H1 (cell line): ENCODE measurements at regions not wholly inside any gene's neighbourhood (a gene's known extent, or its start where the extent isn't known, plus 50 kb on each side); places are given as distances from the start of the nearest gene placed in this dataset.

Experiments
- CTCF ChIA-PET: fragments of 300-600 bp; sonication (Branson Sonifier 250); formaldehyde crosslinking; loops from one replicate; lab custom pipeline; 2021; ENCODE audit not compliant: partially characterized antibody; lab: Charles Lee
- POLR2A ChIA-PET: fragments of 300-600 bp; sonication (Branson Sonifier 250); formaldehyde crosslinking; loops from one replicate; lab custom pipeline; 2021; ENCODE audit warnings: inconsistent platforms; ENCODE audit not compliant: partially characterized antibody; lab: Charles Lee
- DNase-seq, 2 experiments: peaks; one replicate each; pipeline versions ENCODE4 v3.0.0 to v3.0.0-alpha.2; 2010 to 2022; ENCODE audit warnings: low spot score in 2 of 2, low read depth in 1 of 2, mixed read lengths in 1 of 2
- FAIRE-seq: peaks from 2 replicates; lab custom pipeline; 2011; peaks lifted over from hg19 to GRCh38; lab: Jason Lieb, UNC
- H2AFZ ChIP-seq: 2 replicates; pipeline ENCODE4 v1.8.1; 2012; ENCODE audit warnings: low read length, inconsistent platforms
- H2AK5ac ChIP-seq: 2 replicates; pipeline ENCODE4 v1.6.1; 2013; ENCODE audit warnings: low read depth, low read length
- H2BK120ac ChIP-seq: replicated peaks from 2 replicates; pipeline ENCODE3; 2013; ENCODE audit warnings: low read depth, low read length, inconsistent platforms
- H2BK12ac ChIP-seq: 2 replicates; pipeline ENCODE4 v1.6.1; 2013; ENCODE audit warnings: low read depth, low read length
- H2BK15ac ChIP-seq: 2 replicates; pipeline ENCODE4 v1.6.1; 2013; ENCODE audit warnings: low read length
- H2BK20ac ChIP-seq: 2 replicates; pipeline ENCODE4 v1.6.1; 2013; ENCODE audit warnings: low read length
- H2BK5ac ChIP-seq: 2 replicates; pipeline ENCODE4 v1.6.1; 2013; ENCODE audit warnings: low read depth, low read length
- H3K14ac ChIP-seq: 2 replicates; pipeline ENCODE4 v1.6.1; 2013; ENCODE audit warnings: inconsistent platforms; ENCODE audit not compliant: insufficient read length
- H3K18ac ChIP-seq: 2 replicates; pipeline ENCODE4 v1.6.1; 2013; ENCODE audit warnings: low read length; ENCODE audit errors: extremely low read depth
- H3K23ac ChIP-seq: 2 replicates; pipeline ENCODE4 v1.6.1; 2013; ENCODE audit warnings: inconsistent platforms; ENCODE audit not compliant: insufficient read length
- H3K23me2 ChIP-seq: 2 replicates; pipeline ENCODE4 v1.6.1; 2013; ENCODE audit warnings: low read depth, low read length
- H3K27ac ChIP-seq: 2 replicates; pipeline ENCODE4 v1.6.1; 2011; ENCODE audit warnings: low read depth, low read length, inconsistent platforms
- H3K27me3 ChIP-seq, 4 experiments: replicated peaks in 1 of 4; 1 replicate in 1 of 4; 2 replicates in 3 of 4; pipeline versions ENCODE4 v1.6.1 to v1.8.1; 2011 to 2013; ENCODE audit warnings: low read length in 3 of 4, mild to moderate bottlenecking in 3 of 4, inconsistent platforms in 2 of 4, mixed read lengths in 2 of 4, moderate library complexity in 1 of 4; ENCODE audit not compliant: control insufficient read depth in 3 of 4, insufficient read depth in 3 of 4; ENCODE audit errors: extremely low read depth in 1 of 4
- H3K36me3 ChIP-seq, 4 experiments: 2 replicates each; pipeline versions ENCODE4 v1.6.1 to v1.8.1; 2011 to 2013; ENCODE audit warnings: mild to moderate bottlenecking in 4 of 4, low read length in 3 of 4, moderate library complexity in 2 of 4, control low read depth in 1 of 4, inconsistent platforms in 1 of 4; ENCODE audit not compliant: insufficient read depth in 4 of 4, control insufficient read depth in 2 of 4
- H3K4ac ChIP-seq: replicated peaks from 2 replicates; pipeline ENCODE3; 2013; ENCODE audit warnings: low read length, low read depth, mixed read lengths, inconsistent platforms; ENCODE audit not compliant: insufficient read length
- H3K4me1 ChIP-seq, 4 experiments: replicated peaks in 1 of 4; 1 replicate in 1 of 4; 2 replicates in 3 of 4; pipeline versions ENCODE4 v1.6.1 to v1.8.1; 2011 to 2013; ENCODE audit warnings: low read length in 3 of 4, inconsistent platforms in 2 of 4, mixed read lengths in 1 of 4; ENCODE audit not compliant: insufficient read depth in 4 of 4, control insufficient read depth in 3 of 4
- H3K4me2 ChIP-seq, 2 experiments: 2 replicates each; pipeline versions ENCODE4 v1.6.1 to v1.8.1; 2011 to 2013; ENCODE audit warnings: low read depth in 2 of 2, low read length in 2 of 2, control low read depth in 1 of 2, inconsistent platforms in 1 of 2, mild to moderate bottlenecking in 1 of 2; ENCODE audit not compliant: insufficient read depth in 1 of 2
- H3K4me3 ChIP-seq, 4 experiments: fragments of 200-600, 300-600 bp in 1 of 4; sonication (generic), shearing (Covaris generic), sonication (Bioruptor Twin) in 1 of 4; 2 replicates each; pipeline versions ENCODE4 v1.5.1 to v1.8.1; 2011 to 2016; ENCODE audit warnings: low read length in 4 of 4, low read depth in 3 of 4, control low read depth in 2 of 4, inconsistent platforms in 2 of 4, mild to moderate bottlenecking in 2 of 4, mixed read lengths in 1 of 4, moderate library complexity in 1 of 4; ENCODE audit not compliant: insufficient read depth in 2 of 4; ENCODE audit errors: extremely low read depth in 1 of 4
- H3K56ac ChIP-seq: replicated peaks from 2 replicates; pipeline ENCODE3; 2013; ENCODE audit warnings: low read depth, mild to moderate bottlenecking, mixed read lengths, low read length, inconsistent platforms; ENCODE audit not compliant: insufficient read length
- H3K79me1 ChIP-seq: 2 replicates; pipeline ENCODE4 v1.6.1; 2013; ENCODE audit warnings: low read depth, low read length, control low read depth
- H3K79me2 ChIP-seq, 2 experiments: 2 replicates each; pipeline versions ENCODE4 v1.6.1 to v1.8.1; 2012 to 2013; ENCODE audit warnings: low read length in 2 of 2, mild to moderate bottlenecking in 2 of 2, inconsistent platforms in 1 of 2; ENCODE audit not compliant: insufficient read depth in 2 of 2, control insufficient read depth in 1 of 2
- H3K9ac ChIP-seq, 4 experiments: replicated peaks in 1 of 4; 1 replicate in 1 of 4; 2 replicates in 3 of 4; pipeline versions ENCODE4 v1.6.1 to v1.8.1; 2011 to 2013; ENCODE audit warnings: low read depth in 3 of 4, low read length in 3 of 4, control low read depth in 2 of 4, mild to moderate bottlenecking in 2 of 4, moderate library complexity in 2 of 4, inconsistent platforms in 1 of 4; ENCODE audit errors: extremely low read depth in 1 of 4
- H3K9me3 ChIP-seq, 2 experiments: 2 replicates each; pipeline versions ENCODE4 v1.6.1 to v1.8.1; 2012 to 2013; ENCODE audit warnings: mild to moderate bottlenecking in 2 of 2, moderate library complexity in 2 of 2, control low read depth in 1 of 2, inconsistent platforms in 1 of 2, low read depth in 1 of 2, low read length in 1 of 2, mixed read lengths in 1 of 2; ENCODE audit not compliant: insufficient read depth in 2 of 2
- H4K20me1 ChIP-seq, 2 experiments: replicated peaks in 1 of 2; 2 replicates each; pipeline versions ENCODE3 to v1.8.1; 2011 to 2013; ENCODE audit warnings: inconsistent platforms in 2 of 2, low read length in 2 of 2, mild to moderate bottlenecking in 1 of 2; ENCODE audit not compliant: insufficient read depth in 2 of 2, control insufficient read depth in 1 of 2
- H4K5ac ChIP-seq: 2 replicates; pipeline ENCODE4 v1.6.1; 2013; ENCODE audit warnings: low read length, low read depth, mixed read lengths, inconsistent platforms; ENCODE audit not compliant: insufficient read length
- H4K8ac ChIP-seq: 2 replicates; pipeline ENCODE4 v1.8.0; 2013; ENCODE audit warnings: mild to moderate bottlenecking, moderate library complexity, low read length, inconsistent platforms; ENCODE audit not compliant: insufficient read depth; ENCODE audit errors: extremely low read depth
- H4K91ac ChIP-seq: replicated peaks from 2 replicates; pipeline ENCODE3; 2013; ENCODE audit warnings: low read length, mixed read lengths, inconsistent platforms; ENCODE audit not compliant: insufficient read length
- CEBPB ChIP-seq: IDR thresholded peaks from 2 replicates; pipeline ENCODE4 v1.6.1; 2012; ENCODE audit warnings: low read depth, low read length
- EP300 ChIP-seq, 2 experiments: IDR thresholded peaks; 1 replicate in 1 of 2; 2 replicates in 1 of 2; pipeline ENCODE4 v1.6.1; 2011 to 2012; ENCODE audit warnings: low read depth in 2 of 2, low read length in 2 of 2, mild to moderate bottlenecking in 2 of 2, borderline replicate concordance in 1 of 2, inconsistent platforms in 1 of 2, moderate library complexity in 1 of 2
- EZH2 ChIP-seq: fragments of 200-600 bp; sonication (generic); IDR thresholded peaks from 2 replicates; pipeline ENCODE4 v1.7.1; 2012; ENCODE audit warnings: low read depth, mild to moderate bottlenecking, moderate library complexity, low read length, inconsistent platforms; ENCODE audit not compliant: severe bottlenecking
- KDM1A ChIP-seq: fragments of 200-600, 300-600 bp; sonication (generic); IDR thresholded peaks from 2 replicates; pipeline ENCODE4 v1.7.1; 2016; ENCODE audit warnings: mild to moderate bottlenecking, low read length, borderline replicate concordance
- KDM4A ChIP-seq: IDR thresholded peaks from one replicate; pipeline ENCODE4 v1.7.1; 2012; ENCODE audit warnings: low read depth, mild to moderate bottlenecking, moderate library complexity, low read length, inconsistent platforms; ENCODE audit not compliant: severe bottlenecking
- MAFK ChIP-seq: IDR thresholded peaks from 2 replicates; pipeline ENCODE4 v1.6.1; 2012; ENCODE audit warnings: low read depth, mild to moderate bottlenecking, improper control_type of control experiment, low read length
- NANOG ChIP-seq: IDR thresholded peaks from 2 replicates; pipeline ENCODE4 v1.6.1; 2011; ENCODE audit warnings: low read length, low read depth, mild to moderate bottlenecking, inconsistent platforms; ENCODE audit not compliant: insufficient read depth, poor library complexity, severe bottlenecking
- POLR2AphosphoS5 ChIP-seq: IDR thresholded peaks from 2 replicates; pipeline ENCODE4 v1.6.1; 2011; ENCODE audit warnings: low read depth, low read length
- POU5F1 ChIP-seq: IDR thresholded peaks from 2 replicates; pipeline ENCODE4 v1.6.1; 2011; ENCODE audit warnings: low read depth, mild to moderate bottlenecking, low read length, moderate library complexity
- SAP30 ChIP-seq: fragments of 300-600 bp; sonication (generic); IDR thresholded peaks from 2 replicates; pipeline ENCODE4 v1.7.1; 2012; ENCODE audit warnings: low read length, moderate library complexity, mild to moderate bottlenecking, inconsistent platforms; ENCODE audit not compliant: insufficient read depth, insufficient replicate concordance
- SIRT6 ChIP-seq: IDR thresholded peaks from one replicate; pipeline ENCODE4 v1.7.1; 2012; ENCODE audit warnings: low read length, inconsistent platforms
- SP1 ChIP-seq: IDR thresholded peaks from 2 replicates; pipeline ENCODE4 v1.6.1; 2011; ENCODE audit warnings: low read depth, low read length
- SP4 ChIP-seq: IDR thresholded peaks from 2 replicates; pipeline ENCODE4 v1.6.1; 2012; ENCODE audit warnings: low read length, inconsistent platforms
- TAF1 ChIP-seq: IDR thresholded peaks from 2 replicates; pipeline ENCODE4 v1.6.1; 2011; ENCODE audit warnings: mild to moderate bottlenecking, low read depth, low read length
- whole genome bisulfite sequencing, 2 experiments: shearing (Covaris generic) in 1 of 2; methylation state at CpG; one replicate each; pipeline versions ENCODE4 v1.1.6 to v1.1.7; 2013 to 2015; ENCODE audit warnings: low lambda C conversion rate in 2 of 2, mixed read lengths in 2 of 2, inconsistent platforms in 1 of 2, low coverage in 1 of 2, missing lambda C conversion rate in 1 of 2; ENCODE audit not compliant: insufficient replicate concordance in 2 of 2, insufficient coverage in 1 of 2, insufficient read length in 1 of 2; ENCODE audit errors: extremely low coverage in 1 of 2, missing lambda C conversion rate in 1 of 2; 5-methylcytosine and 5-hydroxymethylcytosine counted together

GRCh38 chr6:10215326-10216110 is 199.4 kb downstream of the TFAP2A start:
- Histone ChIP-seq H3K9ac (no peak overlapping the region), H3K23me2 (no peaks in the 10 kb centered on the region; the same call in 1 of the 2 replicates), H3K14ac (no peak overlapping the region), H3K4me2 (no peak overlapping the region), H3K27me3 (no peaks in the 10 kb centered on the region), H4K5ac (no peak overlapping the region), H3K18ac (no peak overlapping the region), H3K23ac (no peak overlapping the region), H4K91ac (no peak overlapping the region), H3K4me1 (no peaks in the 10 kb centered on the region), H4K8ac (no peak overlapping the region; the same call in 1 of the 2 replicates), H3K9me3 (no peaks in the 10 kb centered on the region), H4K20me1 (no peaks in the 10 kb centered on the region), H3K79me1 (no peaks in the 10 kb centered on the region), H3K79me2 (no peaks in the 10 kb centered on the region), H2AFZ (no peak overlapping the region), H3K56ac (no peak overlapping the region), H2BK5ac (no peak overlapping the region), H2BK12ac (no peak overlapping the region), H2AK5ac (no peak overlapping the region), H2BK120ac (no peak overlapping the region), H3K4ac (no peak overlapping the region), H2BK20ac (no peak overlapping the region), H2BK15ac (no peak overlapping the region), H3K27ac (no peak overlapping the region), H3K36me3 (no peaks in the 10 kb centered on the region), H3K4me3 (no peak overlapping the region)
- ChIA-PET POLR2A (no interaction called here), CTCF (interaction anchor here (0.6 kb wide), 1 partner anchor 55 kb away, joined by 4 read pairs; no protein-coding TSS in a partner anchor)
- WGBS, 2 experiments: 95% methylated on average over 7 of the region's 7 CpGs; no CpG with 5 or more reads in 1 of the 2 experiments
- TF ChIP-seq SAP30 (no peak), SP1 (no peak), KDM1A (no peak), NANOG (no peak), TAF1 (no peak), EZH2 (no peak), SIRT6 (no peak), POLR2AphosphoS5 (no peak), POU5F1 (no peak), EP300 (IDR thresholded peaks at IDR 0.05; ENCODE audit: borderline replicate concordance in 1 of 2, low read depth in 2 of 2, low read length in 2 of 2) (no peak), SP4 (no peak), CEBPB (no peak), MAFK (no peak), KDM4A (no peak)
- no peak for FAIRE-seq
- no peak for DNase-seq
